Body of pancreas (tissue), 4 donors: ENCODE measurements at regions not wholly inside any gene's neighbourhood (a gene's known extent, or its start where the extent isn't known, plus 50 kb on each side); places are given as distances from the start of the nearest gene placed in this dataset.

Experiments used
- POLR2A ChIP-seq, 3 donors: fragments of 450-650 bp; IDR thresholded peaks; one replicate each; pipeline ENCODE4 v1.6.1; 2016; ENCODE audit warnings: antibody characterized with exemption in 3 of 3, mild to moderate bottlenecking in 2 of 3
- TF ChIP-seq, protein P1 (sequence below), 7 experiments: fragments of 450-650 bp in 4 of 7; fragments of 200-600 bp in 3 of 7; sonication (generic) in 3 of 7; IDR thresholded peaks; one replicate each; pipeline ENCODE4 v1.5.1; 2016 to 2019; ENCODE audit warnings: antibody characterized with exemption in 7 of 7

DNA sequence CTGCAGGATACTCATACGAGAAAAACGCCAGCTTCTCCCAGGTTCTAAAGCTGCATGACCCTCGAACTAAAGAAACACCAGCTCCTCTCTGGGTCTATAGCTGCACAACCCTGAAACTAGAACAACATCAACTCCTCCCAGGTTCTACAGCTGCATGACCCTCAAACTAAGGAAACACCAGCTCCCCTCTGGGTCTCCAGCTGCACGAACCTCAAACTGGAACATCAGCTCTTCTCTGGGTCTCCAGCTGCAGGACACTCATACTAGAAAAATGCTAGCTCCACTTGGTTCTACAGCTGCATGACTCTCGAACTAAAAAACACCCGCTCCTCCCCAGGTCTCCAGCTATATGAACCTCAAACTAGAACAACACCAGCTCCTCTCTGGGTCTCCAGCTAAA lies 811.1 kb downstream of the CDH9 start:
- TF ChIP-seq, protein P1, sequence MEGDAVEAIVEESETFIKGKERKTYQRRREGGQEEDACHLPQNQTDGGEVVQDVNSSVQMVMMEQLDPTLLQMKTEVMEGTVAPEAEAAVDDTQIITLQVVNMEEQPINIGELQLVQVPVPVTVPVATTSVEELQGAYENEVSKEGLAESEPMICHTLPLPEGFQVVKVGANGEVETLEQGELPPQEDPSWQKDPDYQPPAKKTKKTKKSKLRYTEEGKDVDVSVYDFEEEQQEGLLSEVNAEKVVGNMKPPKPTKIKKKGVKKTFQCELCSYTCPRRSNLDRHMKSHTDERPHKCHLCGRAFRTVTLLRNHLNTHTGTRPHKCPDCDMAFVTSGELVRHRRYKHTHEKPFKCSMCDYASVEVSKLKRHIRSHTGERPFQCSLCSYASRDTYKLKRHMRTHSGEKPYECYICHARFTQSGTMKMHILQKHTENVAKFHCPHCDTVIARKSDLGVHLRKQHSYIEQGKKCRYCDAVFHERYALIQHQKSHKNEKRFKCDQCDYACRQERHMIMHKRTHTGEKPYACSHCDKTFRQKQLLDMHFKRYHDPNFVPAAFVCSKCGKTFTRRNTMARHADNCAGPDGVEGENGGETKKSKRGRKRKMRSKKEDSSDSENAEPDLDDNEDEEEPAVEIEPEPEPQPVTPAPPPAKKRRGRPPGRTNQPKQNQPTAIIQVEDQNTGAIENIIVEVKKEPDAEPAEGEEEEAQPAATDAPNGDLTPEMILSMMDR (IDR thresholded peaks at IDR 0.05): no peak
- no peak for TF ChIP-seq POLR2A (IDR thresholded peaks at IDR 0.05)
